SU-DHL-6 (cell line): ENCODE measurements at regions not wholly inside any gene's neighbourhood (a gene's known extent, or its start where the extent isn't known, plus 50 kb on each side); places are given as distances from the start of the nearest gene placed in this dataset.

ENCODE experiments used
- H2AFZ ChIP-seq: fragments of 200-600 bp; sonication (generic); 2 replicates; pipeline ENCODE4 v1.6.1; 2014; ENCODE audit warnings: low read depth, mild to moderate bottlenecking, moderate library complexity, mixed read lengths, antibody characterized with exemption, low read length; ENCODE audit not compliant: severe bottlenecking
- H3F3A ChIP-seq: fragments of 200-600 bp; shearing (Covaris generic); 2 replicates; pipeline ENCODE4 v1.6.0; 2016; ENCODE audit warnings: antibody characterized with exemption, mild to moderate bottlenecking; ENCODE audit not compliant: insufficient read depth
- H3K27ac ChIP-seq: fragments of 200-600 bp; sonication (generic); 2 replicates; pipeline ENCODE4 v1.5.1; 2016; ENCODE audit warnings: low read depth, mild to moderate bottlenecking, low read length, moderate library complexity, mixed read lengths
- H3K27me3 ChIP-seq: fragments of 200-600 bp; sonication (generic), shearing (Covaris generic); 2 replicates; pipeline ENCODE4 v1.6.0; 2014; ENCODE audit warnings: mild to moderate bottlenecking, low read length
- H3K36me3 ChIP-seq: fragments of 200-600 bp; sonication (generic); 2 replicates; pipeline ENCODE4 v1.6.1; 2014; ENCODE audit warnings: mild to moderate bottlenecking, low read length, mixed read lengths
- H3K4me2 ChIP-seq: fragments of 300-600, 200-600 bp; shearing (Covaris generic), sonication (generic); 2 replicates; pipeline ENCODE4 v1.6.0; 2014; ENCODE audit warnings: low read length, low read depth, mild to moderate bottlenecking; ENCODE audit not compliant: poor library complexity, severe bottlenecking
- H3K4me3 ChIP-seq: fragments of 200-600 bp; sonication (generic); 2 replicates; pipeline ENCODE4 v1.5.1; 2014; ENCODE audit warnings: antibody characterized with exemption, low read length, mild to moderate bottlenecking, mixed read lengths; ENCODE audit not compliant: insufficient read depth, poor library complexity, severe bottlenecking
- H3K79me2 ChIP-seq: fragments of 200-600 bp; sonication (generic); 2 replicates; pipeline ENCODE4 v1.6.1; 2014; ENCODE audit warnings: mild to moderate bottlenecking, low read length, moderate library complexity; ENCODE audit not compliant: insufficient read depth
- H3K9ac ChIP-seq: fragments of 200-600 bp; sonication (generic); 2 replicates; pipeline ENCODE4 v1.7.0; 2014; ENCODE audit warnings: mild to moderate bottlenecking, low read length
- H3K9me2 ChIP-seq: fragments of 200-600 bp; sonication (generic); replicated peaks from 2 replicates; pipeline ENCODE4 v1.6.1; 2014; ENCODE audit warnings: low read length; ENCODE audit not compliant: insufficient read depth
- H3K9me3 ChIP-seq: fragments of 200-600 bp; sonication (generic); 2 replicates; pipeline ENCODE4 v1.6.1; 2014; ENCODE audit warnings: low read length, mixed read lengths; ENCODE audit not compliant: insufficient read depth
- H4K20me1 ChIP-seq: fragments of 200-600 bp; sonication (generic); 2 replicates; pipeline ENCODE4 v1.6.1; 2014; ENCODE audit warnings: low read depth, mild to moderate bottlenecking, antibody characterized with exemption, low read length, moderate library complexity, mixed read lengths
- CTCF ChIP-seq: fragments of 200-600 bp; sonication (generic); IDR thresholded peaks from one replicate; pipeline ENCODE4 v1.5.1; 2017; ENCODE audit warnings: antibody characterized with exemption, mild to moderate bottlenecking, low read length, moderate library complexity; ENCODE audit not compliant: insufficient read depth, poor library complexity, severe bottlenecking
- EZH2phosphoT487 ChIP-seq: fragments of 200-600 bp; sonication (generic), shearing (Covaris generic); conservative IDR thresholded peaks from 2 replicates; pipeline ENCODE4 v1.6.1; 2018; ENCODE audit warnings: mild to moderate bottlenecking, antibody characterized with exemption, low read length, moderate library complexity, mixed read lengths

DNA sequence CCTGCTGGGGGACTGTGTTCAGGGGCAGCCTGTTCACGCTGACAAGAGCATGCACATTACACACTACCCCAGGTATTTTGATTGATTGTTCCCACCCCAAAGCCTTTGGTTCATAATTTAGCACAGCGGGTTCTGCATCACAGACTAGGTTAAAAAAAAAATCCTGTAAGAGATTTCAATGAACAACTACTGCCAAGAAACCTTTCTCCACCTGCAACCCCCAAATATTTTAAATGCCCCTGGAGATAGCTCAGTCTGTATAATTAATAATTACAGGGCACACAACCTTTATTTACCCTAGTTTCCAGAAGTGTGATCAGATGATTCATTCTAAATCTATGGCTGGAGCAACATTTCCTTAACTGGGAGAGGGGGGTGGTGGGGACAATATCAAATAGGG is 87.6 kb downstream of the NR2F2 start:
- H3K27ac ChIP-seq, result no peak overlapping the region
- no peak overlapping the region for H3K4me3 ChIP-seq
- H3K9ac ChIP-seq, result no peak overlapping the region
- no peaks in the 10 kb centered on the region for H3F3A ChIP-seq
- TF ChIP-seq EZH2phosphoT487 (no peak), CTCF (no peak)
- no peak overlapping the region for H3K4me2 ChIP-seq
- H3K36me3 ChIP-seq, result no peaks in the 10 kb centered on the region
- no peak overlapping the region for H2AFZ ChIP-seq
- H3K27me3 ChIP-seq, result no peaks in the 10 kb centered on the region
- no peaks in the 10 kb centered on the region for H3K9me2 ChIP-seq
- H3K9me3 ChIP-seq, result no peaks in the 10 kb centered on the region
- no peaks in the 10 kb centered on the region for H4K20me1 ChIP-seq
- H3K79me2 ChIP-seq, result no peaks in the 10 kb centered on the region

DNA sequence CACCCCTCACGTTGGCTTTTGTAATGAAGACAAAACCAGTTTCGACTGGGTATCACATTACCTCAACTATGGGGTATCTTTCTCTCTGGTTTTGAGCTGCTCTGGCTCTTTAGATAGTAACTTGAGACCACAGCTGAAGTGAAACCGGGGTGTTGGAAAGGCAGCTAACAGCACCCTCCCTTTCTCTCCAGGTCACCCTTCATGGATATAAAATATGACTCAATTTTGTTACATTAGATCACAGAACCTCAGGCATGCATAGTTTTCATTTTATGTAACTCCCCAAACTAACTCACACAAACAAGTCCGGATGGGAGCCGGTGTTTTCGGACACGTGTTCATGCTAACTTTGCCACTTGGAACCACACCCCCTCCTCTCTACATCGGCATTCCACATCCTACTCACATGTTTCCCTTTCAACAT is 90.7 kb downstream of the NR2F2 start:
- no peak overlapping the region for H3K27ac ChIP-seq
- no peaks in the 10 kb centered on the region for H3K9me2 ChIP-seq
- H3K9ac ChIP-seq, result no peak overlapping the region
- no peaks in the 10 kb centered on the region for H3K79me2 ChIP-seq
- H3K4me2 ChIP-seq, result no peak overlapping the region
- no peak overlapping the region for H3K4me3 ChIP-seq
- H2AFZ ChIP-seq, result no peak overlapping the region
- H3F3A ChIP-seq, result no peaks in the 10 kb centered on the region
- no peaks in the 10 kb centered on the region for H3K9me3 ChIP-seq
- H3K36me3 ChIP-seq, result no peaks in the 10 kb centered on the region
- H3K27me3 ChIP-seq, result no peaks in the 10 kb centered on the region
- no peaks in the 10 kb centered on the region for H4K20me1 ChIP-seq
- no peak for TF ChIP-seq CTCF
- no peak for TF ChIP-seq EZH2phosphoT487

- no peaks in the 10 kb centered on the region for H3F3A ChIP-seq
- H3K27me3 ChIP-seq, result no peaks in the 10 kb centered on the region
- no peaks in the 10 kb centered on the region for H3K36me3 ChIP-seq
- H3K9me3 ChIP-seq, result no peaks in the 10 kb centered on the region
- no peaks in the 10 kb centered on the region for H3K9me2 ChIP-seq
- H4K20me1 ChIP-seq, result no peaks in the 10 kb centered on the region
- H3K79me2 ChIP-seq, result no peaks in the 10 kb centered on the region
- no peak overlapping the region for H3K4me2 ChIP-seq
- no peak overlapping the region for H3K27ac ChIP-seq
- H2AFZ ChIP-seq, result no peak overlapping the region
- no peak overlapping the region for H3K4me3 ChIP-seq
- no peak overlapping the region for H3K9ac ChIP-seq
- no peak for TF ChIP-seq CTCF
- no peak for TF ChIP-seq EZH2phosphoT487
Observed at GRCh38 chr15:96422125-96422524, 91.6 kb downstream of the NR2F2 start.
